RWPE2 (cell line): ENCODE measurements at regions not wholly inside any gene's neighbourhood (a gene's known extent, or its start where the extent isn't known, plus 50 kb on each side); places are given as distances from the start of the nearest gene placed in this dataset.
A peak's percentile ranks its signal among the peaks of the same experiment; 100 is the strongest.

ENCODE experiments used
- ATAC-seq: fragments of 200-7000 bp; cut with Tn5 transposase; 3 replicates; pipeline ENCODE4 v1.9.1; 2021; ENCODE audit warnings: low read depth
- DNase-seq: peaks from one replicate; pipeline ENCODE4 v3.0.0-alpha.2; 2020; ENCODE audit warnings: low spot score
- H3K27ac ChIP-seq: fragments of 450-650 bp; 2 replicates; pipeline ENCODE4 v1.5.1; 2017; ENCODE audit warnings: mild to moderate bottlenecking; ENCODE audit not compliant: poor library complexity, severe bottlenecking
- H3K27me3 ChIP-seq: fragments of 250-450 bp; sonication (Bioruptor Pico); 2 replicates; pipeline ENCODE4 v1.5.1; 2021; ENCODE audit warnings: mild to moderate bottlenecking, moderate library complexity; ENCODE audit not compliant: insufficient read depth, poor library complexity, severe bottlenecking
- H3K36me3 ChIP-seq: fragments of 250-450 bp; sonication (Bioruptor Pico); 2 replicates; pipeline ENCODE4 v1.5.1; 2020; ENCODE audit warnings: low read depth, mild to moderate bottlenecking, moderate library complexity
- H3K4me1 ChIP-seq: fragments of 250-450 bp; sonication (Bioruptor Pico); 2 replicates; pipeline ENCODE4 v1.5.1; 2021; ENCODE audit warnings: mild to moderate bottlenecking, moderate library complexity; ENCODE audit not compliant: insufficient read depth, poor library complexity, severe bottlenecking
- H3K4me3 ChIP-seq: fragments of 250-450 bp; sonication (Bioruptor Pico); 2 replicates; pipeline ENCODE4 v1.5.1; 2021; ENCODE audit warnings: mild to moderate bottlenecking, moderate library complexity; ENCODE audit not compliant: severe bottlenecking
- H3K9me3 ChIP-seq: fragments of 250-450 bp; sonication (Bioruptor Pico); 2 replicates; pipeline ENCODE4 v1.5.1; 2021; ENCODE audit warnings: mild to moderate bottlenecking, moderate library complexity; ENCODE audit not compliant: severe bottlenecking
- CTCF ChIP-seq: fragments of 450-650 bp; IDR thresholded peaks from one replicate; pipeline ENCODE4 v1.5.1; 2017; ENCODE audit warnings: mild to moderate bottlenecking, moderate library complexity; ENCODE audit not compliant: poor library complexity, severe bottlenecking

- no peak for TF ChIP-seq CTCF
Measured at GRCh38 chr5:61801174-61801573, 469.1 kb downstream of the ZSWIM6 start.

GRCh38 chr5:61802456-61802855, 470.4 kb downstream of the ZSWIM6 start:
- Histone ChIP-seq H3K36me3 (no peaks in the 10 kb centered on the region), H3K4me3 (no peak overlapping the region), H3K27me3 (no peaks in the 10 kb centered on the region), H3K4me1 (peaks cover 10% of the 10 kb centered on the region), H3K27ac (no peak overlapping the region), H3K9me3 (no peaks in the 10 kb centered on the region)
- no peak for TF ChIP-seq CTCF
- ATAC-seq: no peak
- no peak for DNase-seq

More at GRCh38 chr5:61801174-61801573, 469.1 kb downstream of the ZSWIM6 start:
- Histone ChIP-seq H3K27ac (no peak overlapping the region), H3K4me3 (no peak overlapping the region), H3K4me1 (peaks cover 10% of the 10 kb centered on the region), H3K27me3 (no peaks in the 10 kb centered on the region), H3K9me3 (no peaks in the 10 kb centered on the region), H3K36me3 (no peaks in the 10 kb centered on the region)
- ATAC-seq (no peak), DNase-seq (no peak)

- DNase-seq (no peak), ATAC-seq (peak; percentile 88)
- TF ChIP-seq CTCF: no peak
- Histone ChIP-seq H3K9me3 (no peaks in the 10 kb centered on the region), H3K27ac (peak overlapping the region; percentile 57), H3K27me3 (no peaks in the 10 kb centered on the region), H3K4me3 (no peak overlapping the region), H3K36me3 (no peaks in the 10 kb centered on the region), H3K4me1 (peaks cover 21% of the 10 kb centered on the region)
Measured at GRCh38 chr5:61805101-61805500, 473.0 kb downstream of the ZSWIM6 start.

- ATAC-seq: no peak
- TF ChIP-seq CTCF: no peak
- no peak overlapping the region for H3K4me3 ChIP-seq
- DNase-seq: no peak
- H3K4me1 ChIP-seq: peaks cover 23% of the 10 kb centered on the region
- no peaks in the 10 kb centered on the region for H3K27me3 ChIP-seq
- no peak overlapping the region for H3K27ac ChIP-seq
- H3K9me3 ChIP-seq: no peaks in the 10 kb centered on the region
- H3K36me3 ChIP-seq: no peaks in the 10 kb centered on the region
Measured at GRCh38 chr5:61806491-61807020, 474.5 kb downstream of the ZSWIM6 start.

- Histone ChIP-seq H3K27me3 (no peaks in the 10 kb centered on the region), H3K27ac (no peak overlapping the region), H3K9me3 (no peaks in the 10 kb centered on the region), H3K36me3 (no peaks in the 10 kb centered on the region), H3K4me1 (peaks cover 23% of the 10 kb centered on the region), H3K4me3 (no peak overlapping the region)
- ATAC-seq (no peak), DNase-seq (no peak)
- TF ChIP-seq CTCF: no peak
Measured at GRCh38 chr5:61808091-61808490, 476.0 kb downstream of the ZSWIM6 start.
